SH-SY5Y (cell line): ENCODE measurements at regions not wholly inside any gene's neighbourhood (a gene's known extent, or its start where the extent isn't known, plus 50 kb on each side); places are given as distances from the start of the nearest gene placed in this dataset.

ENCODE experiments used
- GATA2 ChIP-seq: IDR thresholded peaks from 2 replicates; pipeline ENCODE4 v1.6.1; 2011; ENCODE audit warnings: mild to moderate bottlenecking, low read depth, low read length
- GATA3 ChIP-seq: IDR thresholded peaks from 2 replicates; pipeline ENCODE4 v1.6.1; 2011; ENCODE audit warnings: low read depth, mild to moderate bottlenecking, low read length, moderate library complexity

DNA sequence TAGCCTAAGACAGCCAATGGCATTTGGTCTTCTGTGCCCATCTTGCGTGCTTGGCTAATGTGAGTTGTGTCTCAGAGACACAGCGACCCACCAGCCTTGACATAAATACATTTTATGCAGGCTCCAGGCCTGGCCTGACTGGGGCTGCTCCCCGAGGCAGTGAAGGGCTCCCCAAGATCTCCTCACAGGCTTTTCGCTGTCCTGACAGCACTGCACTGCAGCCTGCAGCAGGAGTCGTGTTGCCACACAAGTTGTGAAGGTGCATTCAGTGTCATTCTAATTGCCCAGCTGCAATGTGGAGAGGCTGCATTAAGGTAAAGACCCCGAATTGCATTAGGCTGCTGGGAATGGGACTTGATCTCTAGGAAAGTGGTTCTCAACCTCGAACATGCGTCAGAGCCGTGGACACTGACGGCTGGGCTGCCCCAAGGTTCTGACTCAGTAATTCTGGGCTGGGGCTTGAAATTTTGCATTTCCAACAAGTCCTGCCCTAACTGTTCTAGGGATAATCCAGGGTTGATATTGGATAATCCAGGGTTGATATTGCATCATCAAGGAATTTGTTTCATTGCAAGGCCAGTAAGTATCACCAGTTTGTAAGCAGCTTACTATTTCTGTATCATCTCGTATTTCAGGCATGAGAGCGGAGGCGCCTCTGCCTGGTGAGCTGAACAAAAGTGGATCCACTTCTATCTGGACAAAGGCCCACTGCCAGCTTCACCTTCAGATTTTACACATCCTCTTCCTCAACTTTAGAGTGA is 108.7 kb upstream of the INSIG1 start:
- TF ChIP-seq GATA2 (no peak), GATA3 (no peak)
